K562 (cell line): ENCODE measurements at regions not wholly inside any gene's neighbourhood (a gene's known extent, or its start where the extent isn't known, plus 50 kb on each side); places are given as distances from the start of the nearest gene placed in this dataset.

ENCODE experiments used
- CCAR2 ChIP-seq: fragments of 200-400 bp; formaldehyde crosslinking; IDR thresholded peaks from 2 replicates; pipeline ENCODE4 v1.6.1; 2017; ENCODE audit warnings: mild to moderate bottlenecking, low read depth, low read length
- CTCF ChIP-seq, 3 experiments: IDR thresholded peaks in 2 of 3; conservative IDR thresholded peaks in 1 of 3; 2 replicates each; pipeline ENCODE4 v1.5.1; 2011 to 2012; ENCODE audit warnings: low read length in 3 of 3, mild to moderate bottlenecking in 3 of 3, control low read depth in 2 of 3, improper control_type of control experiment in 1 of 3, inconsistent platforms in 1 of 3, low read depth in 1 of 3, mixed read lengths in 1 of 3, moderate library complexity in 1 of 3; ENCODE audit not compliant: insufficient read depth in 2 of 3
- EZH2 ChIP-seq: IDR thresholded peaks from 2 replicates; pipeline ENCODE4 v1.6.1; 2012; ENCODE audit warnings: low read depth, mild to moderate bottlenecking, inconsistent platforms, low read length, borderline replicate concordance
- HDAC3 ChIP-seq: fragments of 450-650 bp; IDR thresholded peaks from 2 replicates; pipeline ENCODE4 v1.6.1; 2018; ENCODE audit warnings: borderline replicate concordance, mild to moderate bottlenecking, moderate library complexity; ENCODE audit not compliant: partially characterized antibody
- MITF ChIP-seq: IDR thresholded peaks from 2 replicates; pipeline ENCODE4 v1.6.1; 2014; ENCODE audit warnings: antibody characterized with exemption
- MYC ChIP-seq, 2 experiments: fragments of 250-450 bp in 1 of 2; sonication (Bioruptor Pico) in 1 of 2; IDR thresholded peaks; 2 replicates each; pipeline versions ENCODE4 v1.5.1 to v1.6.1; 2012 to 2021; ENCODE audit warnings: low read depth in 2 of 2, borderline replicate concordance in 1 of 2, improper control_type of control experiment in 1 of 2, low read length in 1 of 2, mild to moderate bottlenecking in 1 of 2, moderate library complexity in 1 of 2
- NFRKB ChIP-seq: fragments of 450-650 bp; IDR thresholded peaks from 2 replicates; pipeline ENCODE4 v1.6.1; 2016; ENCODE audit warnings: low read depth
- PRPF4 ChIP-seq: fragments of 200-400 bp; formaldehyde crosslinking; IDR thresholded peaks from one replicate; pipeline ENCODE4 v1.6.1; 2017; ENCODE audit warnings: low read length, low read depth, mild to moderate bottlenecking; ENCODE audit not compliant: insufficient read depth, poor library complexity, severe bottlenecking
- RAD21 ChIP-seq, 2 experiments: fragments of 250-450 bp in 1 of 2; fragments of 450-650 bp in 1 of 2; sonication (Bioruptor Pico) in 1 of 2; formaldehyde crosslinking in 1 of 2; IDR thresholded peaks in 1 of 2; conservative IDR thresholded peaks in 1 of 2; 2 replicates each; pipeline versions ENCODE4 v1.4.0 to v1.8.0; 2020 to 2022; ENCODE audit warnings: mild to moderate bottlenecking in 2 of 2, moderate library complexity in 1 of 2
- SMARCA4 ChIP-seq: fragments of 450-650 bp; IDR thresholded peaks from 2 replicates; pipeline ENCODE4 v1.6.1; 2016
- TCF7L2 ChIP-seq: fragments of 150-350 bp; IDR thresholded peaks from 2 replicates; pipeline ENCODE4 v1.6.1; 2016; ENCODE audit warnings: low read depth, mild to moderate bottlenecking, low read length, moderate library complexity
- ZKSCAN1 ChIP-seq: fragments of 150-350 bp; IDR thresholded peaks from 2 replicates; pipeline ENCODE4 v1.6.1; 2016; ENCODE audit warnings: low read depth, low read length
- ZNF316 ChIP-seq: fragments of 450-650 bp; IDR thresholded peaks from 2 replicates; pipeline ENCODE4 v1.6.1; 2016

DNA sequence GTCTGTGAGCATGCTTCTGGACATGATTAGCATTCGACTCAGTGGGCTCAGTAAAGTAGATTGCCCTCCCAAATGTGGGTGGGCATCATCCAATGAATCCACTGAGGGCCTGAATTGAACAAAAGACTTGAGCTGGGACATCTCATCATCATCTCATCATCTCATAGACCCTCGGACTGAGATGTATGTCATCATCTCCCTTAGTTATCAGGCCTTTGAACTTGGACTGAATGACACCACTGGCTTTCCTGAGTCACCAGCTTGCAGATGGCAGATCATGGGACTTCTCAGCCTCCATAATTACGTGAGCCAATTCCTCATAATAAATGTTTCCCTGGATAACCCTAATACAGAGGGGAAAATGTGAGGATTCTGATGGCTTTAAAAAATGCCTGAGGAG, 128.3 kb upstream of the LSM8 start:
- TF ChIP-seq ZKSCAN1 (no peak), RAD21 (CRISPR knock-in tag; conservative IDR thresholded peaks at IDR 0.05 in 1 of 2, IDR thresholded peaks at IDR 0.05 in 1 of 2) (no peak), CTCF (IDR thresholded peaks at IDR 0.05 in 2 of 3, conservative IDR thresholded peaks at IDR 0.05 in 1 of 3; ENCODE audit: insufficient read depth in 2 of 3, low read depth in 1 of 3, low read length in 3 of 3) (no peak), HDAC3 (no peak), TCF7L2 (no peak), NFRKB (no peak), CCAR2 (no peak), PRPF4 (no peak), MITF (no peak), MYC (IDR thresholded peaks at IDR 0.05; ENCODE audit: low read depth, low read length) (no peak), MYC (CRISPR knock-in tag; IDR thresholded peaks at IDR 0.05; ENCODE audit: borderline replicate concordance, low read depth) (no peak), SMARCA4 (no peak), EZH2 (no peak), ZNF316 (no peak)
